Vagina (tissue), 2 donors: ENCODE measurements at regions not wholly inside any gene's neighbourhood (a gene's known extent, or its start where the extent isn't known, plus 50 kb on each side); places are given as distances from the start of the nearest gene placed in this dataset.

ENCODE experiments used
- POLR2A ChIP-seq, 2 donors: fragments of 450-650 bp; IDR thresholded peaks; one replicate each; pipeline ENCODE4 v1.6.1; 2017; ENCODE audit warnings: antibody characterized with exemption in 2 of 2, mild to moderate bottlenecking in 2 of 2, moderate library complexity in 2 of 2
- TF ChIP-seq, protein P1 (sequence below), 3 experiments: fragments of 450-650 bp in 2 of 3; fragments of 200-600 bp in 1 of 3; sonication (generic) in 1 of 3; IDR thresholded peaks; one replicate each; pipeline ENCODE4 v1.5.1; 2017 to 2019; ENCODE audit warnings: antibody characterized with exemption in 3 of 3, mild to moderate bottlenecking in 2 of 3, moderate library complexity in 2 of 3

DNA sequence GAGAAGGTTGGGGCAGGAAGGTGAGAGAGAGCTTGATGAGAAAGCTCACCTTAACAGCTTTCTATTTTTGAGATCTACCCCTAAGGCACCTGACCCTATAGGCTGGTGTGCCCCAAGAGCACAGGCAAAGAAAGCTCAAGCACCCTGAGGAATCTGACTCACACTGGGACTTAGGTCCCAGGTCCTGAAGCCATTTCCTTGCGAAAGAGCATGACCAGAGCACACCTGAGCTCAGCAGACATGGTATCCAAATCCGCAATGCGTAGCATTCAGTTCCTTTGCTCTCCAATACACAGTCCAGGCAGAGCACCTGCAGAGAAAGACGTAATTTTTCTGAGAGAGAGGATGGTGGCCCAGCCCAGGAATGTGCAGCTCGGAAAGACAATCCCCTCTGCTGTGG lies 112.1 kb upstream of the LPP start:
- no peak for TF ChIP-seq POLR2A (IDR thresholded peaks at IDR 0.05)
- TF ChIP-seq, protein P1, sequence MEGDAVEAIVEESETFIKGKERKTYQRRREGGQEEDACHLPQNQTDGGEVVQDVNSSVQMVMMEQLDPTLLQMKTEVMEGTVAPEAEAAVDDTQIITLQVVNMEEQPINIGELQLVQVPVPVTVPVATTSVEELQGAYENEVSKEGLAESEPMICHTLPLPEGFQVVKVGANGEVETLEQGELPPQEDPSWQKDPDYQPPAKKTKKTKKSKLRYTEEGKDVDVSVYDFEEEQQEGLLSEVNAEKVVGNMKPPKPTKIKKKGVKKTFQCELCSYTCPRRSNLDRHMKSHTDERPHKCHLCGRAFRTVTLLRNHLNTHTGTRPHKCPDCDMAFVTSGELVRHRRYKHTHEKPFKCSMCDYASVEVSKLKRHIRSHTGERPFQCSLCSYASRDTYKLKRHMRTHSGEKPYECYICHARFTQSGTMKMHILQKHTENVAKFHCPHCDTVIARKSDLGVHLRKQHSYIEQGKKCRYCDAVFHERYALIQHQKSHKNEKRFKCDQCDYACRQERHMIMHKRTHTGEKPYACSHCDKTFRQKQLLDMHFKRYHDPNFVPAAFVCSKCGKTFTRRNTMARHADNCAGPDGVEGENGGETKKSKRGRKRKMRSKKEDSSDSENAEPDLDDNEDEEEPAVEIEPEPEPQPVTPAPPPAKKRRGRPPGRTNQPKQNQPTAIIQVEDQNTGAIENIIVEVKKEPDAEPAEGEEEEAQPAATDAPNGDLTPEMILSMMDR (IDR thresholded peaks at IDR 0.05) = no peak
